HEK293 (cell line): ENCODE measurements at regions not wholly inside any gene's neighbourhood (a gene's known extent, or its start where the extent isn't known, plus 50 kb on each side); places are given as distances from the start of the nearest gene placed in this dataset.
A peak's percentile ranks its signal among the peaks of the same experiment; 100 is the strongest.

Experiments used
- CTCF ChIA-PET: fragments of 350-600 bp; formaldehyde crosslinking; extraction: SDS; loops from one replicate; lab custom pipeline; 2021; ENCODE audit warnings: antibody characterized with exemption; lab: Yijun Ruan, JAX
- POLR2A ChIA-PET: fragments of 300-600 bp; formaldehyde crosslinking; extraction: SDS; loops from one replicate; lab custom pipeline; 2020; ENCODE audit warnings: antibody characterized with exemption, inconsistent platforms; lab: Yijun Ruan, JAX
- H3K27ac ChIP-seq: fragments of 200-500 bp; sonication (Bioruptor generic); 2 replicates; pipeline ENCODE4 v1.5.1; 2014; ENCODE audit warnings: low read depth, low read length, control low read depth, inconsistent platforms; ENCODE audit errors: extremely low read depth
- H3K36me3 ChIP-seq, 2 experiments: fragments of 200-500 bp in 1 of 2; sonication (Bioruptor generic) in 1 of 2; 1 replicate in 1 of 2; 2 replicates in 1 of 2; pipeline ENCODE4 v1.5.1; 2014 to 2017; ENCODE audit warnings: inconsistent platforms in 2 of 2, low read length in 2 of 2; ENCODE audit not compliant: control insufficient read depth in 2 of 2, insufficient read depth in 1 of 2
- H3K4me1 ChIP-seq: fragments of 200-500 bp; sonication (Bioruptor generic); 2 replicates; pipeline ENCODE4 v1.5.1; 2014; ENCODE audit warnings: mild to moderate bottlenecking, low read length, inconsistent platforms; ENCODE audit not compliant: control insufficient read depth, insufficient read depth
- H3K4me3 ChIP-seq: 2 replicates; pipeline ENCODE4 v1.5.1; 2011; ENCODE audit warnings: low read depth, mild to moderate bottlenecking, control low read depth, low read length, moderate library complexity
- H3K9me3 ChIP-seq: fragments of 200-500 bp; sonication (Bioruptor generic); 2 replicates; pipeline ENCODE4 v1.5.1; 2014; ENCODE audit warnings: low read depth, low read length, inconsistent platforms; ENCODE audit not compliant: control insufficient read depth, insufficient read depth
- FEZF1 ChIP-seq: fragments of 450-650 bp; formaldehyde crosslinking; IDR thresholded peaks from 2 replicates; pipeline ENCODE4 v1.5.1; 2016; ENCODE audit warnings: missing biosample characterization, missing genetic modification characterization
- GFI1B ChIP-seq: fragments of 450-650 bp; formaldehyde crosslinking; IDR thresholded peaks from 2 replicates; pipeline ENCODE4 v1.5.1; 2016; ENCODE audit warnings: missing biosample characterization, missing genetic modification characterization
- GLI2 ChIP-seq: fragments of 450-650 bp; formaldehyde crosslinking; IDR thresholded peaks from 2 replicates; pipeline ENCODE4; 2017; ENCODE audit warnings: missing biosample characterization, missing genetic modification characterization, low read depth, borderline replicate concordance
- SCRT1 ChIP-seq: fragments of 450-650 bp; formaldehyde crosslinking; IDR thresholded peaks from 2 replicates; pipeline ENCODE4 v1.5.1; 2016; ENCODE audit warnings: missing biosample characterization, missing genetic modification characterization, borderline replicate concordance
- SCRT2 ChIP-seq: fragments of 450-650 bp; formaldehyde crosslinking; IDR thresholded peaks from 2 replicates; pipeline ENCODE4 v1.5.1; 2016; ENCODE audit warnings: missing biosample characterization, missing genetic modification characterization
- SETDB1 ChIP-seq: IDR thresholded peaks from one replicate; pipeline ENCODE4 v1.6.1; 2017; ENCODE audit warnings: mild to moderate bottlenecking, low read length, moderate library complexity, mixed read lengths; ENCODE audit not compliant: insufficient read length
- ZBTB7A ChIP-seq: fragments of 450-650 bp; formaldehyde crosslinking; IDR thresholded peaks from 2 replicates; pipeline ENCODE4 v1.5.1; 2016; ENCODE audit warnings: low read depth, missing biosample characterization, missing genetic modification characterization
- ZBTB8A ChIP-seq: fragments of 450-650 bp; formaldehyde crosslinking; IDR thresholded peaks from 2 replicates; pipeline ENCODE4 v1.5.1; 2016; ENCODE audit warnings: missing biosample characterization, missing genetic modification characterization
- ZFHX2 ChIP-seq: fragments of 450-650 bp; formaldehyde crosslinking; conservative IDR thresholded peaks from 2 replicates; pipeline ENCODE4 v1.5.1; 2016; ENCODE audit warnings: missing biosample characterization, missing genetic modification characterization
- ZIC2 ChIP-seq: fragments of 450-650 bp; formaldehyde crosslinking; IDR thresholded peaks from 2 replicates; pipeline ENCODE4 v1.5.1; 2016; ENCODE audit warnings: missing biosample characterization, missing genetic modification characterization
- ZNF112 ChIP-seq: fragments of 450-650 bp; formaldehyde crosslinking; IDR thresholded peaks from 2 replicates; pipeline ENCODE4 v1.5.0; 2017; ENCODE audit warnings: missing biosample characterization, missing genetic modification characterization
- ZNF132 ChIP-seq: fragments of 450-650 bp; formaldehyde crosslinking; IDR thresholded peaks from 2 replicates; pipeline ENCODE4 v1.5.1; 2017; ENCODE audit warnings: missing biosample characterization, missing genetic modification characterization, borderline replicate concordance
- ZNF169 ChIP-seq: fragments of 450-650 bp; formaldehyde crosslinking; IDR thresholded peaks from 2 replicates; pipeline ENCODE4 v1.5.1; 2016; ENCODE audit warnings: missing biosample characterization, missing genetic modification characterization
- ZNF184 ChIP-seq: fragments of 450-650 bp; IDR thresholded peaks from 2 replicates; pipeline ENCODE4 v1.5.1; 2018; ENCODE audit warnings: missing biosample characterization, mild to moderate bottlenecking, missing genetic modification characterization
- ZNF211 ChIP-seq: fragments of 450-650 bp; formaldehyde crosslinking; IDR thresholded peaks from 2 replicates; pipeline ENCODE4 v1.5.1; 2016; ENCODE audit warnings: low read depth, missing biosample characterization, missing genetic modification characterization
- ZNF404 ChIP-seq: fragments of 450-650 bp; formaldehyde crosslinking; IDR thresholded peaks from 2 replicates; pipeline ENCODE4 v1.5.1; 2017; ENCODE audit warnings: missing biosample characterization, missing genetic modification characterization
- ZNF701 ChIP-seq: fragments of 450-650 bp; formaldehyde crosslinking; IDR thresholded peaks from 2 replicates; pipeline ENCODE4 v1.5.1; 2016; ENCODE audit warnings: missing biosample characterization, missing genetic modification characterization
- ZNF776 ChIP-seq: fragments of 450-650 bp; formaldehyde crosslinking; IDR thresholded peaks from 2 replicates; pipeline ENCODE4 v1.5.0; 2017; ENCODE audit warnings: missing biosample characterization, missing genetic modification characterization, borderline replicate concordance
- ZNF843 ChIP-seq: fragments of 450-650 bp; formaldehyde crosslinking; IDR thresholded peaks from 2 replicates; pipeline ENCODE4 v1.5.1; 2016; ENCODE audit warnings: missing biosample characterization, missing genetic modification characterization
- TF ChIP-seq, protein P1 (sequence below): fragments of 450-650 bp; formaldehyde crosslinking; IDR thresholded peaks from 2 replicates; pipeline ENCODE4 v1.5.1; 2017; ENCODE audit warnings: missing biosample characterization, missing genetic modification characterization
- TF ChIP-seq, protein P2 (sequence below): fragments of 450-650 bp; formaldehyde crosslinking; IDR thresholded peaks from 2 replicates; pipeline ENCODE4 v1.5.1; 2016; ENCODE audit warnings: missing biosample characterization, missing genetic modification characterization
- TF ChIP-seq, protein P3 (sequence below): fragments of 450-650 bp; formaldehyde crosslinking; conservative IDR thresholded peaks from 2 replicates; pipeline ENCODE4 v1.5.1; 2016; ENCODE audit warnings: low read depth, missing biosample characterization, missing genetic modification characterization
- TF ChIP-seq, protein P4 (sequence below): fragments of 450-650 bp; formaldehyde crosslinking; IDR thresholded peaks from 2 replicates; pipeline ENCODE4 v1.5.1; 2017; ENCODE audit warnings: missing biosample characterization, mild to moderate bottlenecking, missing genetic modification characterization, moderate library complexity

DNA sequence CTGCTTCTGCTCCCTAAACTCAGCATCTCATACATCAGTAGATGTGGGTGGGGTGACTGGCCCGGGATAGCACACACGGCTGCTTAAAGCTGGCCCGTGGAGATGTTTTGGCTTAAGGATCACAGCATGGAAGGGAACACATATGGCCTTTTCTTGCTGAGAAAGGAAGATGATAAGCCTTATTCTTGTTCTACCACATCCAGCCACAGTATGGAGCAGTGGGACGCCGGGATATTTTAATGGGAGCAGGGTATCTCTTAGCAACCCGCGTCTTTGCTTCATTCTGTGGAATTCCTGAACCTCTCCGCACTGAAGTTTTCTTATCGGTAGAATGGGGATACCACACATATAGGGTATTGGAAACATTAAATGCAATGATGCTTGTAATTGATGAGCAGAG is 94.1 kb upstream of the PROK2 start:
- Histone ChIP-seq H3K36me3 (no peaks in the 10 kb centered on the region), H3K27ac (no peak overlapping the region), H3K4me1 (peaks cover 3% of the 10 kb centered on the region; the same call in 1 of the 2 replicates), H3K4me3 (no peak overlapping the region), H3K9me3 (no peaks in the 10 kb centered on the region)
- ChIA-PET POLR2A (no interaction called here), CTCF (interaction anchor here (0.6 to 1.2 kb wide), 4 partner anchors 35 to 941 kb away, joined by 3 read pairs; no protein-coding TSS in a partner anchor)
- TF ChIP-seq ZNF776 (no peak), ZNF132 (tag by site-specific recombination) (no peak), ZNF843 (tag by site-specific recombination) (no peak), ZNF404 (tag by site-specific recombination) (no peak), GLI2 (tag by site-specific recombination) (no peak), ZNF169 (no peak), ZNF184 (tag by site-specific recombination) (no peak), GFI1B (tag by site-specific recombination) (no peak), ZNF701 (tag by site-specific recombination) (no peak), ZNF112 (tag by site-specific recombination) (no peak), SETDB1 (no peak)

DNA sequence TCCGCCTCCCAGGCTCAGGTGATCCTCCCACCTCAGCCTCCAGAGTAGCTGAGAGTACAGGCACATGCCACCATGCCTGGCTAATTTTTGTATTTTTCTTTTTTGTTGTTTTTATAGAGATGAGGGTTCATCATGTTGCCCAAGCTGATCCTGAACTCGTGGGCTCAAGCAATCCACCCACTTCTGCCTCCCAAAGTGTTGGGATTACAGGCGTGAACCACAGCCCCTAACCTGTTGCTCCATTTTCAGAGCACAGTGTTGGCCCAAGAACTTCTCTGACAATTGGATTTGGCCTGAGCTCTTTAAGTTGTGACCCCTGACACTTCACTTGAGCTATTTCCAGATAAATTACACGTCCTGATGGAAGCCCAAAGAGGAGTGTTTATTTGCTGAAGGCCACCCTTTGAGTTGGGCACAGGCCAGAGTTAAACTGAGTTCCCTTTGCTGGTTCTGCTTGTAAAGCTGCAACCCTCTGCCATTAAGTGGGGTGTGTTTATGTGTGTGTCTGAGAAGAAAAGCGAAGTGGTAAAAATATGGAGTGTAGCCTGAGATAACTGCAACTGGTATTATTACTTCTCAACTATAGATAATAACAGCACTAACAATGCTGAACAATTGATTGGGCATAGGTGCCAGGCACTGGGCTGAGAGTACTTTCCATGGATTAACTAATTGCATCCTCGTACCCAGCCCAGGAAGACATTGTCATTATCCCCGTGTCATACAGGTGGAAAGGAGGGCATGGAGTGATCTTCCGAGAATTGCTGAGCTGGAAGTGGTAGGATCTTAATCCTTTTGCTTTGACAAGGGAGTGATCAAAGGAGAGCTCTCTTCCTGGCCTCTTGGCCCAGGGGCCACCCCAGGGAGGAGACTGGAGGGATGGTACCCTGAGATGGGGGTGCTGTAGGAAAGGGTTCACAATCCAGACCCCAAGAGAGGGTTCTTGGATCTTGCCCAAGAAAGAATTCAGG is 91.5 kb upstream of the PROK2 start:
- no peaks in the 10 kb centered on the region for H3K9me3 ChIP-seq
- no peak for TF ChIP-seq ZBTB7A
- TF ChIP-seq, protein P1, sequence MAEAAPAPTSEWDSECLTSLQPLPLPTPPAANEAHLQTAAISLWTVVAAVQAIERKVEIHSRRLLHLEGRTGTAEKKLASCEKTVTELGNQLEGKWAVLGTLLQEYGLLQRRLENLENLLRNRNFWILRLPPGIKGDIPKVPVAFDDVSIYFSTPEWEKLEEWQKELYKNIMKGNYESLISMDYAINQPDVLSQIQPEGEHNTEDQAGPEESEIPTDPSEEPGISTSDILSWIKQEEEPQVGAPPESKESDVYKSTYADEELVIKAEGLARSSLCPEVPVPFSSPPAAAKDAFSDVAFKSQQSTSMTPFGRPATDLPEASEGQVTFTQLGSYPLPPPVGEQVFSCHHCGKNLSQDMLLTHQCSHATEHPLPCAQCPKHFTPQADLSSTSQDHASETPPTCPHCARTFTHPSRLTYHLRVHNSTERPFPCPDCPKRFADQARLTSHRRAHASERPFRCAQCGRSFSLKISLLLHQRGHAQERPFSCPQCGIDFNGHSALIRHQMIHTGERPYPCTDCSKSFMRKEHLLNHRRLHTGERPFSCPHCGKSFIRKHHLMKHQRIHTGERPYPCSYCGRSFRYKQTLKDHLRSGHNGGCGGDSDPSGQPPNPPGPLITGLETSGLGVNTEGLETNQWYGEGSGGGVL (tag by site-specific recombination), result no peak
- TF ChIP-seq, protein P2, sequence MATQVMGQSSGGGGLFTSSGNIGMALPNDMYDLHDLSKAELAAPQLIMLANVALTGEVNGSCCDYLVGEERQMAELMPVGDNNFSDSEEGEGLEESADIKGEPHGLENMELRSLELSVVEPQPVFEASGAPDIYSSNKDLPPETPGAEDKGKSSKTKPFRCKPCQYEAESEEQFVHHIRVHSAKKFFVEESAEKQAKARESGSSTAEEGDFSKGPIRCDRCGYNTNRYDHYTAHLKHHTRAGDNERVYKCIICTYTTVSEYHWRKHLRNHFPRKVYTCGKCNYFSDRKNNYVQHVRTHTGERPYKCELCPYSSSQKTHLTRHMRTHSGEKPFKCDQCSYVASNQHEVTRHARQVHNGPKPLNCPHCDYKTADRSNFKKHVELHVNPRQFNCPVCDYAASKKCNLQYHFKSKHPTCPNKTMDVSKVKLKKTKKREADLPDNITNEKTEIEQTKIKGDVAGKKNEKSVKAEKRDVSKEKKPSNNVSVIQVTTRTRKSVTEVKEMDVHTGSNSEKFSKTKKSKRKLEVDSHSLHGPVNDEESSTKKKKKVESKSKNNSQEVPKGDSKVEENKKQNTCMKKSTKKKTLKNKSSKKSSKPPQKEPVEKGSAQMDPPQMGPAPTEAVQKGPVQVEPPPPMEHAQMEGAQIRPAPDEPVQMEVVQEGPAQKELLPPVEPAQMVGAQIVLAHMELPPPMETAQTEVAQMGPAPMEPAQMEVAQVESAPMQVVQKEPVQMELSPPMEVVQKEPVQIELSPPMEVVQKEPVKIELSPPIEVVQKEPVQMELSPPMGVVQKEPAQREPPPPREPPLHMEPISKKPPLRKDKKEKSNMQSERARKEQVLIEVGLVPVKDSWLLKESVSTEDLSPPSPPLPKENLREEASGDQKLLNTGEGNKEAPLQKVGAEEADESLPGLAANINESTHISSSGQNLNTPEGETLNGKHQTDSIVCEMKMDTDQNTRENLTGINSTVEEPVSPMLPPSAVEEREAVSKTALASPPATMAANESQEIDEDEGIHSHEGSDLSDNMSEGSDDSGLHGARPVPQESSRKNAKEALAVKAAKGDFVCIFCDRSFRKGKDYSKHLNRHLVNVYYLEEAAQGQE (tag by site-specific recombination), result no peak
- no peak for TF ChIP-seq ZNF211 (tag by site-specific recombination)
- TF ChIP-seq, protein P3, sequence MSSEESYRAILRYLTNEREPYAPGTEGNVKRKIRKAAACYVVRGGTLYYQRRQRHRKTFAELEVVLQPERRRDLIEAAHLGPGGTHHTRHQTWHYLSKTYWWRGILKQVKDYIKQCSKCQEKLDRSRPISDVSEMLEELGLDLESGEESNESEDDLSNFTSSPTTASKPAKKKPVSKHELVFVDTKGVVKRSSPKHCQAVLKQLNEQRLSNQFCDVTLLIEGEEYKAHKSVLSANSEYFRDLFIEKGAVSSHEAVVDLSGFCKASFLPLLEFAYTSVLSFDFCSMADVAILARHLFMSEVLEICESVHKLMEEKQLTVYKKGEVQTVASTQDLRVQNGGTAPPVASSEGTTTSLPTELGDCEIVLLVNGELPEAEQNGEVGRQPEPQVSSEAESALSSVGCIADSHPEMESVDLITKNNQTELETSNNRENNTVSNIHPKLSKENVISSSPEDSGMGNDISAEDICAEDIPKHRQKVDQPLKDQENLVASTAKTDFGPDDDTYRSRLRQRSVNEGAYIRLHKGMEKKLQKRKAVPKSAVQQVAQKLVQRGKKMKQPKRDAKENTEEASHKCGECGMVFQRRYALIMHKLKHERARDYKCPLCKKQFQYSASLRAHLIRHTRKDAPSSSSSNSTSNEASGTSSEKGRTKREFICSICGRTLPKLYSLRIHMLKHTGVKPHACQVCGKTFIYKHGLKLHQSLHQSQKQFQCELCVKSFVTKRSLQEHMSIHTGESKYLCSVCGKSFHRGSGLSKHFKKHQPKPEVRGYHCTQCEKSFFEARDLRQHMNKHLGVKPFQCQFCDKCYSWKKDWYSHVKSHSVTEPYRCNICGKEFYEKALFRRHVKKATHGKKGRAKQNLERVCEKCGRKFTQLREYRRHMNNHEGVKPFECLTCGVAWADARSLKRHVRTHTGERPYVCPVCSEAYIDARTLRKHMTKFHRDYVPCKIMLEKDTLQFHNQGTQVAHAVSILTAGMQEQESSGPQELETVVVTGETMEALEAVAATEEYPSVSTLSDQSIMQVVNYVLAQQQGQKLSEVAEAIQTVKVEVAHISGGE (tag by site-specific recombination), result no peak
- TF ChIP-seq, protein P4, sequence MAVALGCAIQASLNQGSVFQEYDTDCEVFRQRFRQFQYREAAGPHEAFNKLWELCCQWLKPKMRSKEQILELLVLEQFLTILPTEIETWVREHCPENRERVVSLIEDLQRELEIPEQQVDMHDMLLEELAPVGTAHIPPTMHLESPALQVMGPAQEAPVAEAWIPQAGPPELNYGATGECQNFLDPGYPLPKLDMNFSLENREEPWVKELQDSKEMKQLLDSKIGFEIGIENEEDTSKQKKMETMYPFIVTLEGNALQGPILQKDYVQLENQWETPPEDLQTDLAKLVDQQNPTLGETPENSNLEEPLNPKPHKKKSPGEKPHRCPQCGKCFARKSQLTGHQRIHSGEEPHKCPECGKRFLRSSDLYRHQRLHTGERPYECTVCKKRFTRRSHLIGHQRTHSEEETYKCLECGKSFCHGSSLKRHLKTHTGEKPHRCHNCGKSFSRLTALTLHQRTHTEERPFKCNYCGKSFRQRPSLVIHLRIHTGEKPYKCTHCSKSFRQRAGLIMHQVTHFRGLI, result 0 out of 2 replicates have a peak, but pooled peaks have one; percentile 14
- TF ChIP-seq ZBTB8A (tag by site-specific recombination), result no peak
- TF ChIP-seq SCRT2, result peak; percentile 94
- TF ChIP-seq ZIC2 (tag by site-specific recombination), result 0 out of 2 replicates have a peak, but pooled peaks have one; percentile 9
- peak; percentile 55 for TF ChIP-seq ZFHX2
- TF ChIP-seq FEZF1, result peak; percentile 47; the same call in 1 of the 2 replicates
- TF ChIP-seq SCRT1, result peak; percentile 77; the same call in 1 of the 2 replicates
- no peak overlapping the region for H3K27ac ChIP-seq
- H3K36me3 ChIP-seq, result no peaks in the 10 kb centered on the region
- CTCF ChIA-PET, result interaction anchor here (0.5 to 3.6 kb wide), 33 partner anchors 8 to 1329 kb away, joined by 3 to 17 read pairs (median 4); no protein-coding TSS in a partner anchor
- POLR2A ChIA-PET, result no interaction called here
- H3K4me3 ChIP-seq, result no peak overlapping the region
- peaks cover 9% of the 10 kb centered on the region; the same call in 1 of the 2 replicates for H3K4me1 ChIP-seq
